ENCODE measurements at regions not wholly inside any gene's neighbourhood (a gene's known extent, or its start where the extent isn't known, plus 50 kb on each side); places are given as distances from the start of the nearest gene placed in this dataset.

GRCh38 chr4:153974452-153974851, 185.6 kb upstream of the SFRP2 start:
- no peak overlapping the region for H3K27ac ChIP-seq (ENCODE audit: low read length)
- ATAC-seq (ENCODE audit: insufficient read depth, low read depth) = no peak
- peaks cover 18% of the 10 kb centered on the region for H3K9me3 ChIP-seq (ENCODE audit: insufficient read depth, low read length, severe bottlenecking)
- TF ChIP-seq CTCF (IDR thresholded peaks at IDR 0.05; ENCODE audit: borderline replicate concordance, extremely low read depth, low read length, poor library complexity, severe bottlenecking) = no peak
- no peak for TF ChIP-seq EZH2 (IDR thresholded peaks at IDR 0.05; ENCODE audit: borderline replicate concordance, low read depth, low read length, severe bottlenecking)
- H3K4me1 ChIP-seq (ENCODE audit: insufficient read depth, low read length) = no peaks in the 10 kb centered on the region
- no peaks in the 10 kb centered on the region for H4K20me1 ChIP-seq (ENCODE audit: insufficient read depth, low read length)
- DNase-seq = no peak
- no peak overlapping the region for H2AFZ ChIP-seq (ENCODE audit: low read depth, low read length)
- no peaks in the 10 kb centered on the region for H3K36me3 ChIP-seq (ENCODE audit: insufficient read depth, low read length)
- no peak overlapping the region for H3K4me2 ChIP-seq (ENCODE audit: insufficient read depth, low read length)
- no peak overlapping the region for H3K4me3 ChIP-seq (ENCODE audit: low read depth in 1 of 2, low read length in 2 of 2)
- H3K27me3 ChIP-seq (ENCODE audit: insufficient read depth, low read length, poor library complexity) = no peaks in the 10 kb centered on the region
- H3K79me2 ChIP-seq (ENCODE audit: insufficient read depth, low read length) = no peaks in the 10 kb centered on the region
- H3K9ac ChIP-seq (ENCODE audit: low read depth, low read length) = no peak overlapping the region

- Histone ChIP-seq H3K27me3 (ENCODE audit: insufficient read depth, low read length, poor library complexity) (no peaks in the 10 kb centered on the region), H3K9ac (ENCODE audit: low read depth, low read length) (no peak overlapping the region), H3K79me2 (ENCODE audit: insufficient read depth, low read length) (no peaks in the 10 kb centered on the region), H4K20me1 (ENCODE audit: insufficient read depth, low read length) (no peaks in the 10 kb centered on the region), H3K27ac (ENCODE audit: low read length) (no peak overlapping the region), H3K4me3 (ENCODE audit: low read depth in 1 of 2, low read length in 2 of 2) (no peak overlapping the region), H2AFZ (ENCODE audit: low read depth, low read length) (no peak overlapping the region), H3K4me2 (ENCODE audit: insufficient read depth, low read length) (no peak overlapping the region), H3K36me3 (ENCODE audit: insufficient read depth, low read length) (no peaks in the 10 kb centered on the region), H3K9me3 (ENCODE audit: insufficient read depth, low read length, severe bottlenecking) (peaks cover 18% of the 10 kb centered on the region), H3K4me1 (ENCODE audit: insufficient read depth, low read length) (no peaks in the 10 kb centered on the region)
- ATAC-seq (ENCODE audit: insufficient read depth, low read depth) (no peak), DNase-seq (no peak)
- TF ChIP-seq CTCF (IDR thresholded peaks at IDR 0.05; ENCODE audit: borderline replicate concordance, extremely low read depth, low read length, poor library complexity, severe bottlenecking) (no peak), EZH2 (IDR thresholded peaks at IDR 0.05; ENCODE audit: borderline replicate concordance, low read depth, low read length, severe bottlenecking) (no peak)
Observed at GRCh38 chr4:153973942-153974341, 185.1 kb upstream of the SFRP2 start.

GRCh38 chr4:153971899-153972298, 183.0 kb upstream of the SFRP2 start:
- ATAC-seq (ENCODE audit: insufficient read depth, low read depth) = no peak
- TF ChIP-seq CTCF (IDR thresholded peaks at IDR 0.05; ENCODE audit: borderline replicate concordance, extremely low read depth, low read length, poor library complexity, severe bottlenecking) = no peak
- no peak for TF ChIP-seq EZH2 (IDR thresholded peaks at IDR 0.05; ENCODE audit: borderline replicate concordance, low read depth, low read length, severe bottlenecking)

GRCh38 chr4:153970169-153970568, 181.3 kb upstream of the SFRP2 start:
- ATAC-seq (ENCODE audit: insufficient read depth, low read depth) = no peak

More at GRCh38 chr4:153971899-153972298, 183.0 kb upstream of the SFRP2 start:
- Histone ChIP-seq H3K9ac (ENCODE audit: low read depth, low read length) (no peak overlapping the region), H3K9me3 (ENCODE audit: insufficient read depth, low read length, severe bottlenecking) (peaks cover 18% of the 10 kb centered on the region), H3K27ac (ENCODE audit: low read length) (no peak overlapping the region), H3K4me2 (ENCODE audit: insufficient read depth, low read length) (no peak overlapping the region), H2AFZ (ENCODE audit: low read depth, low read length) (no peak overlapping the region), H3K27me3 (ENCODE audit: insufficient read depth, low read length, poor library complexity) (no peaks in the 10 kb centered on the region), H3K4me3 (ENCODE audit: low read depth in 1 of 2, low read length in 2 of 2) (no peak overlapping the region), H3K79me2 (ENCODE audit: insufficient read depth, low read length) (no peaks in the 10 kb centered on the region), H3K36me3 (ENCODE audit: insufficient read depth, low read length) (no peaks in the 10 kb centered on the region), H3K4me1 (ENCODE audit: insufficient read depth, low read length) (no peaks in the 10 kb centered on the region), H4K20me1 (ENCODE audit: insufficient read depth, low read length) (no peaks in the 10 kb centered on the region)
- no peak for DNase-seq

More at GRCh38 chr4:153970169-153970568, 181.3 kb upstream of the SFRP2 start:
- DNase-seq = no peak
- Histone ChIP-seq H3K27ac (ENCODE audit: low read length) (no peak overlapping the region), H3K79me2 (ENCODE audit: insufficient read depth, low read length) (no peaks in the 10 kb centered on the region), H2AFZ (ENCODE audit: low read depth, low read length) (no peak overlapping the region), H4K20me1 (ENCODE audit: insufficient read depth, low read length) (no peaks in the 10 kb centered on the region), H3K9ac (ENCODE audit: low read depth, low read length) (no peak overlapping the region), H3K4me3 (ENCODE audit: low read depth in 1 of 2, low read length in 2 of 2) (no peak overlapping the region), H3K9me3 (ENCODE audit: insufficient read depth, low read length, severe bottlenecking) (peaks cover 12% of the 10 kb centered on the region), H3K27me3 (ENCODE audit: insufficient read depth, low read length, poor library complexity) (no peaks in the 10 kb centered on the region), H3K4me2 (ENCODE audit: insufficient read depth, low read length) (no peak overlapping the region), H3K36me3 (ENCODE audit: insufficient read depth, low read length) (no peaks in the 10 kb centered on the region), H3K4me1 (ENCODE audit: insufficient read depth, low read length) (no peaks in the 10 kb centered on the region)
- TF ChIP-seq EZH2 (IDR thresholded peaks at IDR 0.05; ENCODE audit: borderline replicate concordance, low read depth, low read length, severe bottlenecking) (no peak), CTCF (IDR thresholded peaks at IDR 0.05; ENCODE audit: borderline replicate concordance, extremely low read depth, low read length, poor library complexity, severe bottlenecking) (no peak)

Data from DND-41 (cell line).